HEK293T (cell line): ENCODE measurements at regions not wholly inside any gene's neighbourhood (a gene's known extent, or its start where the extent isn't known, plus 50 kb on each side); places are given as distances from the start of the nearest gene placed in this dataset.

Experiments
- CTCF ChIA-PET: fragments of 350-600 bp; formaldehyde crosslinking; extraction: SDS; loops from one replicate; lab custom pipeline; 2021; ENCODE audit warnings: antibody characterized with exemption, inconsistent platforms; lab: Yijun Ruan, JAX
- POLR2A ChIA-PET: fragments of 350-600 bp; formaldehyde crosslinking; extraction: SDS; loops from one replicate; lab custom pipeline; 2020; ENCODE audit warnings: antibody characterized with exemption, inconsistent platforms; lab: Yijun Ruan, JAX
- DNase-seq: peaks from one replicate; pipeline ENCODE4 v3.0.0; 2012; ENCODE audit warnings: mixed read lengths; ENCODE audit errors: extremely low spot score
- ARNT ChIP-seq: fragments of 450-650 bp; IDR thresholded peaks from 2 replicates; pipeline ENCODE4 v1.6.1; 2017; ENCODE audit warnings: mild to moderate bottlenecking
- BHLHE40 ChIP-seq: fragments of 450-650 bp; IDR thresholded peaks from 2 replicates; pipeline ENCODE4 v1.6.1; 2016; ENCODE audit warnings: mild to moderate bottlenecking, moderate library complexity, borderline replicate concordance
- CTBP1 ChIP-seq: fragments of 450-650 bp; IDR thresholded peaks from 2 replicates; pipeline ENCODE4 v1.6.1; 2016; ENCODE audit warnings: borderline replicate concordance
- ELF4 ChIP-seq: fragments of 450-650 bp; IDR thresholded peaks from 2 replicates; pipeline ENCODE4 v1.6.1; 2017; ENCODE audit warnings: antibody characterized with exemption
- FOXA1 ChIP-seq: fragments of 450-650 bp; IDR thresholded peaks from 2 replicates; pipeline ENCODE4 v1.6.1; 2016; ENCODE audit warnings: mild to moderate bottlenecking
- FOXK2 ChIP-seq: fragments of 450-650 bp; IDR thresholded peaks from 2 replicates; pipeline ENCODE4 v1.6.1; 2016; ENCODE audit warnings: mild to moderate bottlenecking
- FOXM1 ChIP-seq: fragments of 450-650 bp; IDR thresholded peaks from 2 replicates; pipeline ENCODE4 v1.6.1; 2017; ENCODE audit warnings: mild to moderate bottlenecking, borderline replicate concordance
- HDGF ChIP-seq: fragments of 450-650 bp; IDR thresholded peaks from 2 replicates; pipeline ENCODE4 v1.6.1; 2017; ENCODE audit warnings: antibody characterized with exemption, borderline replicate concordance
- L3MBTL2 ChIP-seq: fragments of 450-650 bp; conservative IDR thresholded peaks from 2 replicates; pipeline ENCODE4 v1.6.1; 2016; ENCODE audit warnings: mild to moderate bottlenecking
- LEF1 ChIP-seq: fragments of 450-650 bp; IDR thresholded peaks from 2 replicates; pipeline ENCODE4 v1.6.1; 2017; ENCODE audit warnings: mild to moderate bottlenecking, borderline replicate concordance
- NFRKB ChIP-seq: fragments of 450-650 bp; IDR thresholded peaks from 2 replicates; pipeline ENCODE4 v1.6.1; 2016; ENCODE audit warnings: mild to moderate bottlenecking, moderate library complexity
- SP1 ChIP-seq: fragments of 450-650 bp; IDR thresholded peaks from 2 replicates; pipeline ENCODE4 v1.6.1; 2017
- SUZ12 ChIP-seq: fragments of 450-650 bp; IDR thresholded peaks from 2 replicates; pipeline ENCODE4 v1.6.1; 2016; ENCODE audit warnings: mild to moderate bottlenecking
- TARDBP ChIP-seq: fragments of 450-650 bp; IDR thresholded peaks from 2 replicates; pipeline ENCODE4 v1.6.1; 2016
- ZNF384 ChIP-seq: fragments of 450-650 bp; IDR thresholded peaks from 2 replicates; pipeline ENCODE4 v1.6.1; 2016
- TF ChIP-seq, protein P1 (sequence below): fragments of 450-650 bp; IDR thresholded peaks from 2 replicates; pipeline ENCODE4 v1.6.1; 2016

DNA sequence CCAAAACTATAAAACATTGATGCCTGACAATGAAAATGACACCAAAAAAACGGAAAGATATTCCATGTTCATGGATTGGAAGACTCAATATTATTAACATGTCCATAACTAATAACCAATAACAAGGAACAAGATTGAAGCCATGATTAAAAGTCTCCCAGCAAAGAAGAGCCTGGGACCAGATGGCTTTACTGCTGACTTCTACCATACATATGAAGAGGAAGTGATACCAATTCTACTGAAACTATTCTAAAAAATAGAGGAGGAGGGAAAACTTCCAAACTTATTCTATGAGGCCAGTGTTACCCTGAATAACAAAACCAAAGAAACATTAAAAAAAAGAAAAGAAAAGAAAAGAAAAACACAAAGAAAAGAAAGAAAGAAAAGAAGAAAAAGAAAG is 54.6 kb upstream of the ATF7IP start:
- TF ChIP-seq CTBP1 (no peak), SP1 (no peak), FOXA1 (no peak), SUZ12 (no peak), HDGF (no peak), ARNT (no peak), ELF4 (no peak), FOXK2 (no peak), LEF1 (no peak), BHLHE40 (no peak), NFRKB (no peak), L3MBTL2 (no peak), TARDBP (no peak), FOXM1 (no peak)
- TF ChIP-seq, protein P1, sequence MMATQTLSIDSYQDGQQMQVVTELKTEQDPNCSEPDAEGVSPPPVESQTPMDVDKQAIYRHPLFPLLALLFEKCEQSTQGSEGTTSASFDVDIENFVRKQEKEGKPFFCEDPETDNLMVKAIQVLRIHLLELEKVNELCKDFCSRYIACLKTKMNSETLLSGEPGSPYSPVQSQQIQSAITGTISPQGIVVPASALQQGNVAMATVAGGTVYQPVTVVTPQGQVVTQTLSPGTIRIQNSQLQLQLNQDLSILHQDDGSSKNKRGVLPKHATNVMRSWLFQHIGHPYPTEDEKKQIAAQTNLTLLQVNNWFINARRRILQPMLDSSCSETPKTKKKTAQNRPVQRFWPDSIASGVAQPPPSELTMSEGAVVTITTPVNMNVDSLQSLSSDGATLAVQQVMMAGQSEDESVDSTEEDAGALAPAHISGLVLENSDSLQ, result no peak
- CTCF ChIA-PET, result no interaction called here
- POLR2A ChIA-PET, result no interaction called here
- DNase-seq, result no peak

DNA sequence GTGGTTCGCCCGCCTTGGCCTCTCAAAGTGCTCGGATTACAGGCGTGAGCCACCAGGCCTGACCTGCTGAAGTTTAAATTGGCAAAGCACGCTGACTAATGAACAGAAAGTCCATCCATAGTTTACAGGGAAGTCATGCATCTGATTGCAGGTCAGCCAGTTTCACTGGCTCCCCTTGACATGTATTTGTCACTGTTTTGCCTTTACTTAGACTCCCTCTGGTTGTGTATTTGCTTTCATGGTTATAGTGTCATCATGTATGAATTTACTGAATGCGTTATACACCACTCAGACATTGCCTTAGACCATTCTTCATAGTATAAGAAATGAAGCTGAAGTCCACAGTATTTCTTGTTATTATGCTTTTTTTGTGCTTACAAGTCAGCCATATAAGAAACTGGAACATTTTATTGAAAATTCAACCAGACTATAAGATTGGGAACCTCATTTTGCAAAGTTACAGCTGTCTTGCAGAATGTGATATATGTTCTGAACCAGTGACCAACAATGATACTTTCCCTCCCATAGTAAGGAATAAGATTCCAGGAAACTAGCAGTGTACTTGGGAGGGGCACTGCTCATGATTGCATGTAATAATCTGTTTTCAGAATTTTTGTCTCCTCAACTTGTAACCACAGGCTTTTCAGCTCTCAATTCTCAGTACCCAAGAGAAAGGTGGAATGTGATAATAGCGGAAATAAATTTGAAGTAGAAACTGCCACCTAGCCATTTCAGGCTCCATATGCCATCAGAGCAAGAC is 51.9 kb upstream of the ATF7IP start:
- no peak for DNase-seq
- POLR2A ChIA-PET, result no interaction called here
- TF ChIP-seq, protein P1, result no peak
- TF ChIP-seq ELF4 (no peak), SUZ12 (no peak), L3MBTL2 (no peak)
- CTCF ChIA-PET, result no interaction called here

DNA sequence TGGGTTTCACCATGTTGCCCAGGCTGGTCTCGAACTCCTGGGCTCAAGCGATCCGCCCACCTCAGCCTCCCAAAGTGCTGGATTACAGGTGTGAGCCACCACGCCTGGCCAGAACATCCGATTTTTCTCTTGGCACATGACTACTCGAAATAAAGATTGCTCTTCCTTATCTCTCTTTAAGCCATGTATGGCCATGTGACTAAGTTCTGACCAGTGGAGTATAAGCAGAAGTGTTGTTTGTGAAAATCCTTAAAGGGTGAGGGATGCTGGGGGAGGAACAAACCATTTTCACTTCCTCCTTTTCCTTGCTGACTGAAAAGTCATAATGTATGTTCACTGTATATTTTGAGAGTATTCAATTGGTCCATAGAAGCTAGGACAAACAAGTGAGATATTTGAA is 50.7 kb upstream of the ATF7IP start:
- ChIA-PET CTCF (no interaction called here), POLR2A (no interaction called here)
- TF ChIP-seq ELF4 (no peak), SUZ12 (no peak), BHLHE40 (no peak), FOXM1 (no peak), ZNF384 (no peak), TARDBP (no peak), L3MBTL2 (no peak), ARNT (no peak), FOXK2 (no peak), CTBP1 (no peak), FOXA1 (no peak), NFRKB (no peak), LEF1 (no peak), HDGF (no peak)
- TF ChIP-seq, protein P1, result no peak
- no peak for DNase-seq

DNA sequence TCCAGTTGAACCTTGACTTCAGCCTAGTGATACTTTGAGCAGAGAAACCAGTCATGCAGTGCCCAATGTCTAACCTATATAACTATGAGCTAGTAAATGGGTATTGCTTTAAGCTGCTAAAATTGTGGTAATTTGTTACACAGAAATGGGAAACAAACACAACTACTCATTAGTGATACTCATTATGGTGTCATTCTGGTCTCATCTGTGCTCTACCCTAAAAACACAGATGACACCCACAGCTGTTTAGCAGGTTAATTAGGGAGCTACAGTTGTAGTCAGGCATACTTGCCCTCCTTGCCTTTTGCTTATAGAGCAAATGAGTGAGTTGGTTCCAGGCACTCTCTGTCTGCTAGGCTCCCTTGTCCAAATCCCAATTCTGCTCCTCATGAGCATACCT is 50.0 kb upstream of the ATF7IP start:
- ChIA-PET CTCF (no interaction called here), POLR2A (no interaction called here)
- TF ChIP-seq ARNT (no peak), LEF1 (no peak), SP1 (no peak), L3MBTL2 (no peak), FOXA1 (no peak), BHLHE40 (no peak), FOXK2 (no peak)
- no peak for DNase-seq
